NT2/D1 (cell line): ENCODE measurements at regions not wholly inside any gene's neighbourhood (a gene's known extent, or its start where the extent isn't known, plus 50 kb on each side); places are given as distances from the start of the nearest gene placed in this dataset.

ENCODE experiments used
- SUZ12 ChIP-seq: IDR thresholded peaks from 2 replicates; pipeline ENCODE4 v1.6.1; 2011; ENCODE audit not compliant: insufficient read length, insufficient read depth; ENCODE audit errors: extremely low read depth
- YY1 ChIP-seq: IDR thresholded peaks from 2 replicates; pipeline ENCODE4 v1.6.1; 2011; ENCODE audit not compliant: insufficient read length, insufficient read depth
- ZNF274 ChIP-seq: IDR thresholded peaks from 2 replicates; pipeline ENCODE4 v1.6.1; 2011; ENCODE audit warnings: mild to moderate bottlenecking, low read depth, low read length

DNA sequence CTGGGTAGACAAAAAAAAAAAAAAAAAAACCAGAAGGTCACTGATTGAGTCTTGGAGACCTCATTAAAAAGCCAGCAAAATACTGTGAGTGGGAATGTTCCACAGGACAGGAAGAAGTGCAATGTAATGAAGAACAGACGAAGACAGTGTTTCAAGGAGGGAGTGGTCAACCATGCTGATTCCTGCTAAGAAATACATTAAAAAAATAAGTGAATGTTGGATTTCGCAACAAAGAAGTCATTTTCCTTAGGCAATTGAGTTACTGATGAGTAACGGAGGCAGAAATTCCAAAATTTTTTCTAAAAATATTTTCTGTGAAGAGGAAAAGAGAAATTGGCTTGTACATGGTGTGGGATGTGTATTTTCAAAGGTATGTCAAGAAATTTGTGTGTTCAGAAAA lies 94.3 kb upstream of the FAM47B start:
- TF ChIP-seq ZNF274 (no peak), YY1 (no peak), SUZ12 (no peak)
